ENCODE measurements at regions not wholly inside any gene's neighbourhood (a gene's known extent, or its start where the extent isn't known, plus 50 kb on each side); places are given as distances from the start of the nearest gene placed in this dataset.

GRCh38 chr3:144343343-144343742 lies 371.7 kb downstream of the DIPK2A start:
- H3K27ac Mint-ChIP-seq, result no peak overlapping the region
- Histone ChIP-seq H3K9me3 (replicated peaks in 1 of 2; ENCODE audit: control insufficient read depth in 1 of 2, insufficient read depth in 1 of 2, low read length in 2 of 2) (no peaks in the 10 kb centered on the region), H3K79me2 (ENCODE audit: insufficient read depth, low read length) (no peaks in the 10 kb centered on the region), H3K4me1 (ENCODE audit: control insufficient read depth in 1 of 2, insufficient read depth in 2 of 2, low read length in 2 of 2) (peaks cover 7 to 8% of the 10 kb centered on the region in 2 donors), H3K27ac (ENCODE audit: low read depth in 1 of 2, low read length in 2 of 2) (no peak overlapping the region), H3K4me2 (replicated peaks; ENCODE audit: extremely low read depth, low read length, poor library complexity, severe bottlenecking) (no peak overlapping the region), H3K4me3 (replicated peaks in 1 of 3; ENCODE audit: low read depth in 2 of 3, low read length in 3 of 3) (no peak overlapping the region), H3K27me3 (ENCODE audit: control insufficient read depth in 2 of 2, insufficient read depth in 2 of 2, low read length in 2 of 2) (peaks cover 3 to 20% of the 10 kb centered on the region in 2 donors), H3K36me3 (replicated peaks in 1 of 2; ENCODE audit: control insufficient read depth in 1 of 2, insufficient read depth in 2 of 2, low read length in 2 of 2) (no peaks in the 10 kb centered on the region), H2AFZ (ENCODE audit: insufficient read depth, low read depth, low read length, poor library complexity, severe bottlenecking) (no peak overlapping the region), H3K9ac (ENCODE audit: insufficient read depth, low read length, poor library complexity, severe bottlenecking) (no peak overlapping the region), H4K20me1 (ENCODE audit: insufficient read depth, low read length) (no peaks in the 10 kb centered on the region)
- no peaks in the 10 kb centered on the region for H3K36me3 Mint-ChIP-seq
- TF ChIP-seq CTCF (IDR thresholded peaks at IDR 0.05), result no peak
- H3K9me3 Mint-ChIP-seq, result peaks cover 0 to 6% (median 0%) of the 10 kb centered on the region in 7 donors
- H3K27me3 Mint-ChIP-seq (ENCODE audit: low read depth in 3 of 3), result peaks cover 8 to 28% (median 14%) of the 10 kb centered on the region in 3 donors
- 100% methylated on average over 6 of the region's 9 CpGs for WGBS (ENCODE audit: insufficient coverage)
- DNase-seq, result no peak
- intact Hi-C loops (cut with micrococcal nuclease), result no loop called here
- peaks cover 14% of the 10 kb centered on the region for H3K4me1 Mint-ChIP-seq
- peak overlapping the region in 1 of 2 donors; percentile 28 for H3K4me3 Mint-ChIP-seq

- no peak for TF ChIP-seq CTCF (IDR thresholded peaks at IDR 0.05)
- Mint-ChIP-seq H3K27ac (peak overlapping the region in 1 of 7 donors; percentile 14), H3K27me3 (ENCODE audit: low read depth in 3 of 3) (peaks cover 8 to 28% (median 14%) of the 10 kb centered on the region in 3 donors), H3K4me1 (peaks cover 14% of the 10 kb centered on the region), H3K4me3 (peak overlapping the region in 1 of 2 donors; percentile 42), H3K36me3 (no peaks in the 10 kb centered on the region), H3K9me3 (peaks cover 0 to 6% (median 0%) of the 10 kb centered on the region in 7 donors)
- H3K27ac ChIP-seq (ENCODE audit: low read depth in 1 of 2, low read length in 2 of 2), result no peak overlapping the region
- H3K4me3 ChIP-seq (replicated peaks in 1 of 3; ENCODE audit: low read depth in 2 of 3, low read length in 3 of 3), result no peak overlapping the region
- DNase-seq, result no peak
- no peaks in the 10 kb centered on the region for H3K79me2 ChIP-seq (ENCODE audit: insufficient read depth, low read length)
- H4K20me1 ChIP-seq (ENCODE audit: insufficient read depth, low read length), result no peaks in the 10 kb centered on the region
- peaks cover 7 to 8% of the 10 kb centered on the region in 2 donors for H3K4me1 ChIP-seq (ENCODE audit: control insufficient read depth in 1 of 2, insufficient read depth in 2 of 2, low read length in 2 of 2)
- H3K36me3 ChIP-seq (replicated peaks in 1 of 2; ENCODE audit: control insufficient read depth in 1 of 2, insufficient read depth in 2 of 2, low read length in 2 of 2), result no peaks in the 10 kb centered on the region
- H3K9ac ChIP-seq (ENCODE audit: insufficient read depth, low read length, poor library complexity, severe bottlenecking), result no peak overlapping the region
- WGBS (ENCODE audit: insufficient coverage), result no CpG with 5 or more reads among the region's 7 CpGs
- H3K27me3 ChIP-seq (ENCODE audit: control insufficient read depth in 2 of 2, insufficient read depth in 2 of 2, low read length in 2 of 2), result peaks cover 3 to 20% of the 10 kb centered on the region in 2 donors
- intact Hi-C loops (cut with micrococcal nuclease), result no loop called here
- H3K9me3 ChIP-seq (replicated peaks in 1 of 2; ENCODE audit: control insufficient read depth in 1 of 2, insufficient read depth in 1 of 2, low read length in 2 of 2), result no peaks in the 10 kb centered on the region
- H2AFZ ChIP-seq (ENCODE audit: insufficient read depth, low read depth, low read length, poor library complexity, severe bottlenecking), result no peak overlapping the region
- H3K4me2 ChIP-seq (replicated peaks; ENCODE audit: extremely low read depth, low read length, poor library complexity, severe bottlenecking), result no peak overlapping the region
Observed at GRCh38 chr3:144343777-144344176, 372.2 kb downstream of the DIPK2A start.

Measured in CD14-positive monocyte (primary cell).